IMR-90 (cell line): ENCODE measurements at regions not wholly inside any gene's neighbourhood (a gene's known extent, or its start where the extent isn't known, plus 50 kb on each side); places are given as distances from the start of the nearest gene placed in this dataset.

Experiments used
- ATAC-seq: fragments of 200-7000 bp; cut with Tn5 transposase; 2 replicates; pipeline ENCODE4 v1.9.1; 2020; ENCODE audit warnings: low read depth, mild to moderate bottlenecking, moderate library complexity
- BruUV-seq: library from RNA; stranded (reverse); fragments of 400-500 nt; replicated peaks from 2 replicates; lab custom pipeline; 2021; lab: Mats Ljungman, UMichigan
- CTCF ChIA-PET: fragments of 300-600 bp; formaldehyde crosslinking; extraction: SDS; loops from one replicate; lab custom pipeline; 2021; ENCODE audit warnings: antibody characterized with exemption; lab: Yijun Ruan, JAX
- POLR2A ChIA-PET: fragments of 300-600 bp; sonication (Branson Sonifier 250); formaldehyde crosslinking; loops from one replicate; lab custom pipeline; 2022; ENCODE audit warnings: antibody characterized with exemption; ENCODE audit not compliant: unreplicated experiment; lab: Charles Lee
- DNase-seq: peaks from one replicate; pipeline ENCODE4 v3.0.0; 2013
- H2AFZ ChIP-seq: replicated peaks from 2 replicates; pipeline ENCODE3; 2013; ENCODE audit warnings: low read length, mild to moderate bottlenecking; ENCODE audit not compliant: poor library complexity
- H2AK5ac ChIP-seq: 2 replicates; pipeline ENCODE4 v1.6.1; 2013; ENCODE audit warnings: low read depth, low read length, inconsistent platforms
- H2AK9ac ChIP-seq: replicated peaks from 2 replicates; pipeline ENCODE3; 2013; ENCODE audit warnings: mild to moderate bottlenecking, low read depth, low read length, moderate library complexity; ENCODE audit not compliant: poor library complexity
- H2BK120ac ChIP-seq: 2 replicates; pipeline ENCODE4 v1.6.1; 2013; ENCODE audit warnings: low read depth, low read length, inconsistent platforms
- H2BK15ac ChIP-seq: 3 replicates; pipeline ENCODE4 v1.6.1; 2013; ENCODE audit warnings: low read depth, low read length, inconsistent platforms
- H2BK20ac ChIP-seq: 2 replicates; pipeline ENCODE4 v1.6.1; 2013; ENCODE audit warnings: low read depth, mild to moderate bottlenecking, inconsistent platforms, low read length, moderate library complexity
- H2BK5ac ChIP-seq: 2 replicates; pipeline ENCODE4 v1.6.1; 2013; ENCODE audit warnings: mild to moderate bottlenecking, low read depth, low read length, inconsistent platforms; ENCODE audit not compliant: poor library complexity, severe bottlenecking
- H3K14ac ChIP-seq: replicated peaks from 2 replicates; pipeline ENCODE4 v1.6.1; 2013; ENCODE audit warnings: low read depth, low read length, inconsistent platforms
- H3K18ac ChIP-seq: 2 replicates; pipeline ENCODE4 v1.6.1; 2013; ENCODE audit warnings: low read depth, low read length, control low read depth
- H3K23ac ChIP-seq: 2 replicates; pipeline ENCODE4 v1.6.1; 2013; ENCODE audit warnings: low read depth, low read length, inconsistent platforms
- H3K27ac ChIP-seq: 2 replicates; pipeline ENCODE4 v1.5.1; 2013; ENCODE audit warnings: mild to moderate bottlenecking, control low read depth, low read length; ENCODE audit not compliant: insufficient read depth
- H3K27me3 ChIP-seq: 2 replicates; pipeline ENCODE4 v1.6.1; 2013; ENCODE audit warnings: low read length; ENCODE audit not compliant: control insufficient read depth, insufficient read depth
- H3K36me3 ChIP-seq: 2 replicates; pipeline ENCODE4 v1.6.1; 2013; ENCODE audit warnings: low read length, mixed read lengths; ENCODE audit not compliant: control insufficient read depth, insufficient read depth
- H3K4ac ChIP-seq: 2 replicates; pipeline ENCODE4 v1.6.1; 2013; ENCODE audit warnings: low read depth, low read length, inconsistent platforms
- H3K4me1 ChIP-seq: 2 replicates; pipeline ENCODE4 v1.6.1; 2013; ENCODE audit warnings: low read length, mixed read lengths; ENCODE audit not compliant: control insufficient read depth, insufficient read depth
- H3K4me2 ChIP-seq: 2 replicates; pipeline ENCODE4 v1.6.1; 2013; ENCODE audit warnings: low read depth, mild to moderate bottlenecking, control low read depth, low read length, moderate library complexity
- H3K4me3 ChIP-seq: 2 replicates; pipeline ENCODE4 v1.5.1; 2013; ENCODE audit warnings: low read depth, mild to moderate bottlenecking, control low read depth, low read length, moderate library complexity; ENCODE audit not compliant: insufficient read depth
- H3K56ac ChIP-seq: 2 replicates; pipeline ENCODE4 v1.6.1; 2013; ENCODE audit warnings: low read length, inconsistent platforms; ENCODE audit not compliant: insufficient read depth; ENCODE audit errors: extremely low read depth
- H3K79me1 ChIP-seq, 2 experiments: 2 replicates each; pipeline ENCODE4 v1.6.1; 2013; ENCODE audit warnings: low read length in 2 of 2, inconsistent platforms in 1 of 2, low read depth in 1 of 2
- H3K9ac ChIP-seq: 2 replicates; pipeline ENCODE4 v1.6.1; 2013; ENCODE audit warnings: low read depth, low read length, control low read depth
- H3K9me1 ChIP-seq: 2 replicates; pipeline ENCODE4 v1.6.1; 2013; ENCODE audit warnings: low read length, inconsistent platforms; ENCODE audit not compliant: insufficient read depth
- H3K9me3 ChIP-seq: 2 replicates; pipeline ENCODE4 v1.6.1; 2013; ENCODE audit warnings: low read length; ENCODE audit not compliant: control insufficient read depth, insufficient read depth
- H4K20me1 ChIP-seq: 2 replicates; pipeline ENCODE4 v1.6.1; 2013; ENCODE audit warnings: low read length, inconsistent platforms; ENCODE audit not compliant: insufficient read depth
- H4K5ac ChIP-seq: 2 replicates; pipeline ENCODE4 v1.6.1; 2013; ENCODE audit warnings: mild to moderate bottlenecking, low read depth, low read length, control low read depth
- H4K8ac ChIP-seq, 2 experiments: 2 replicates each; pipeline ENCODE4 v1.6.1; 2013; ENCODE audit warnings: low read depth in 2 of 2, low read length in 2 of 2, control low read depth in 1 of 2, inconsistent platforms in 1 of 2
- H4K91ac ChIP-seq: 2 replicates; pipeline ENCODE4 v1.6.1; 2013; ENCODE audit warnings: low read depth, low read length, inconsistent platforms; ENCODE audit not compliant: insufficient read depth
- CEBPB ChIP-seq: IDR thresholded peaks from 2 replicates; pipeline ENCODE4 v1.6.1; 2012; ENCODE audit warnings: low read depth, low read length, improper control_type of control experiment
- MAZ ChIP-seq: IDR thresholded peaks from 2 replicates; pipeline ENCODE4 v1.6.1; 2012; ENCODE audit warnings: low read depth, mild to moderate bottlenecking, low read length, improper control_type of control experiment, moderate library complexity, borderline replicate concordance
- RFX5 ChIP-seq: IDR thresholded peaks from 2 replicates; pipeline ENCODE4 v1.8.0; 2012; ENCODE audit warnings: low read depth, mild to moderate bottlenecking, low read length, moderate library complexity
- SMC3 ChIP-seq: fragments of 150-350 bp; IDR thresholded peaks from 2 replicates; pipeline ENCODE4 v1.6.1; 2016; ENCODE audit warnings: low read depth, mild to moderate bottlenecking, antibody characterized with exemption, low read length, moderate library complexity
- WGBS, 2 experiments: methylation state at CpG; one replicate each; pipeline versions ENCODE4 v1.1.5 to v1.1.7; 2013; ENCODE audit warnings: missing lambda C conversion rate in 2 of 2; ENCODE audit not compliant: insufficient read length in 1 of 2; ENCODE audit errors: extremely low coverage in 2 of 2; 5-methylcytosine and 5-hydroxymethylcytosine counted together
- dilution Hi-C: fragments of 300-500 bp; cut with HindIII; formaldehyde crosslinking; loops from one replicate; pipeline ENCODE4 v1.14.3; 2018; ENCODE audit warnings: low sequenced_read_pairs; ENCODE audit not compliant: unreplicated experiment
- in situ Hi-C: fragments of 300-500 bp; cut with MboI; formaldehyde crosslinking; loops from 3 replicates; pipeline ENCODE4 v1.14.3; 2019; ENCODE audit warnings: low sequenced_read_pairs, inconsistent platforms, mixed read lengths
- intact Hi-C: fragments of 100-400 bp; cut with micrococcal nuclease; formaldehyde crosslinking; loops from 2 replicates; pipeline ENCODE4 v1.10.0; 2022

- Histone ChIP-seq H2AK5ac (no peak overlapping the region), H3K27ac (no peak overlapping the region), H3K9me3 (peaks cover 14% of the 10 kb centered on the region), H4K8ac (no peak overlapping the region), H3K4me3 (no peak overlapping the region), H3K79me1 (no peaks in the 10 kb centered on the region), H2BK20ac (no peak overlapping the region), H3K4me1 (no peaks in the 10 kb centered on the region), H3K27me3 (no peaks in the 10 kb centered on the region), H3K4me2 (no peak overlapping the region), H3K4ac (no peak overlapping the region), H2BK5ac (no peak overlapping the region), H2AK9ac (no peak overlapping the region), H4K20me1 (no peaks in the 10 kb centered on the region), H2BK120ac (no peak overlapping the region), H3K14ac (no peak overlapping the region), H3K9ac (no peak overlapping the region), H3K18ac (no peak overlapping the region), H4K91ac (no peak overlapping the region), H3K23ac (no peak overlapping the region), H3K56ac (no peak overlapping the region), H4K5ac (no peak overlapping the region), H2AFZ (no peak overlapping the region), H3K36me3 (no peaks in the 10 kb centered on the region), H3K9me1 (no peaks in the 10 kb centered on the region), H2BK15ac (no peak overlapping the region)
- ATAC-seq (no peak), DNase-seq (no peak)
- ChIA-PET POLR2A (no interaction called here), CTCF (no interaction called here)
- in situ Hi-C loops (no loop called here), intact Hi-C loops (no loop called here), dilution Hi-C loops (no loop called here)
- no CpG with 5 or more reads among the region's 5 CpGs for WGBS, 2 experiments
- no peak for TF ChIP-seq RFX5
- TF ChIP-seq SMC3 = no peak
- no peak for TF ChIP-seq CEBPB
- no peak for TF ChIP-seq MAZ
- no TSS peak for BruUV-seq
Measured at GRCh38 chr5:110823571-110823970, 84.8 kb downstream of the SLC25A46 start.
